ENCODE measurements at regions not wholly inside any gene's neighbourhood (a gene's known extent, or its start where the extent isn't known, plus 50 kb on each side); places are given as distances from the start of the nearest gene placed in this dataset.
A peak's percentile ranks its signal among the peaks of the same experiment; 100 is the strongest.

- TF ChIP-seq CTCF (conservative IDR thresholded peaks at IDR 0.05; ENCODE audit: low read depth): no peak
- H3K27ac ChIP-seq: no peak overlapping the region
- DNase-seq (ENCODE audit: low spot score): no peak
- ChIA-PET POLR2A (ENCODE audit: low non-redundant PET) (no interaction called here), CTCF (no interaction called here)
Measured at GRCh38 chr2:34481542-34481941, 882.4 kb upstream of the FAM98A start.

GRCh38 chr2:34480366-34480765, 881.3 kb upstream of the FAM98A start:
- CTCF ChIA-PET: no interaction called here
- TF ChIP-seq CTCF (conservative IDR thresholded peaks at IDR 0.05; ENCODE audit: low read depth): no peak
- DNase-seq (ENCODE audit: low spot score): no peak
- no peak overlapping the region for H3K27ac ChIP-seq
- POLR2A ChIA-PET (ENCODE audit: low non-redundant PET): no interaction called here

- no peak overlapping the region for H3K27ac ChIP-seq
- CTCF ChIA-PET: no interaction called here
- POLR2A ChIA-PET (ENCODE audit: low non-redundant PET): no interaction called here
- TF ChIP-seq CTCF (conservative IDR thresholded peaks at IDR 0.05; ENCODE audit: low read depth): no peak
- no peak for DNase-seq (ENCODE audit: low spot score)
Measured at GRCh38 chr2:34475156-34475555, 876.1 kb upstream of the FAM98A start.

- no peak overlapping the region for H3K27ac ChIP-seq
- no peak for DNase-seq (ENCODE audit: low spot score)
- CTCF ChIA-PET: no interaction called here
- TF ChIP-seq CTCF (conservative IDR thresholded peaks at IDR 0.05; ENCODE audit: low read depth): no peak
- POLR2A ChIA-PET (ENCODE audit: low non-redundant PET): no interaction called here
Measured at GRCh38 chr2:34474646-34475045, 875.5 kb upstream of the FAM98A start.

GRCh38 chr2:34447097-34447496, 848.0 kb upstream of the FAM98A start:
- ChIA-PET CTCF (no interaction called here), POLR2A (ENCODE audit: low non-redundant PET) (no interaction called here)
- H3K27ac ChIP-seq: no peak overlapping the region
- no peak for TF ChIP-seq CTCF (conservative IDR thresholded peaks at IDR 0.05; ENCODE audit: low read depth)
- DNase-seq (ENCODE audit: low spot score): no peak

GRCh38 chr2:34423301-34423700, 824.2 kb upstream of the FAM98A start:
- DNase-seq (ENCODE audit: low spot score): no peak
- no peak for TF ChIP-seq CTCF (conservative IDR thresholded peaks at IDR 0.05; ENCODE audit: low read depth)
- H3K27ac ChIP-seq: no peak overlapping the region
- CTCF ChIA-PET: no interaction called here
- POLR2A ChIA-PET (ENCODE audit: low non-redundant PET): no interaction called here

GRCh38 chr2:34419856-34420255, 820.8 kb upstream of the FAM98A start:
- H3K27ac ChIP-seq: no peak overlapping the region
- POLR2A ChIA-PET (ENCODE audit: low non-redundant PET): no interaction called here
- TF ChIP-seq CTCF (conservative IDR thresholded peaks at IDR 0.05; ENCODE audit: low read depth): no peak
- DNase-seq (ENCODE audit: low spot score): peak; percentile 4
- CTCF ChIA-PET: no interaction called here
